GM18499 (cell line): ENCODE measurements at regions not wholly inside any gene's neighbourhood (a gene's known extent, or its start where the extent isn't known, plus 50 kb on each side); places are given as distances from the start of the nearest gene placed in this dataset.
A peak's percentile ranks its signal among the peaks of the same experiment; 100 is the strongest.

Experiments used
- ATAC-seq: cut with Tn5 transposase; IDR thresholded peaks from one replicate; pipeline ENCODE4 v1.9.1; 2021; ENCODE audit warnings: moderate number of reproducible peaks; ENCODE audit not compliant: insufficient read depth, unreplicated experiment

DNA sequence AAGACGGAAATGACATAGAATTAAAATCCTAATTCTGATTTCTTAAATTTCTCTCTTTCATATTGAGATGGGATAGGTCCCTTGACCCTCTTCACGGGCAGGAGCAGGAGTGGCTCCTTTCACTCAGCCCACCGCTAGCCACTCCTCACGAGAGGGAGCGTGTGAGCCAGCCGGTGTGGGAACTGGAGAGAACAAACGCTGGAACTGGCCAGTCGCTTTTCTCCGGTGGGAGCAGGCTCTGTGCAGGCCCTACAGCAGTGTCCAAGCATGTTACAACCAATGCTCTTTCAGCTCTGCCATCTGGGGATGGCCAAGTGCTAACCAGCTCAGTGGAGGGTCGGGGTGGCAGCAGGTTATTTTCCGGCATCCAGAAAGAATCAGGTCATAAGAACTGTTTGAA lies 815.5 kb upstream of the ADGRL4 start:
- ATAC-seq: no peak

DNA sequence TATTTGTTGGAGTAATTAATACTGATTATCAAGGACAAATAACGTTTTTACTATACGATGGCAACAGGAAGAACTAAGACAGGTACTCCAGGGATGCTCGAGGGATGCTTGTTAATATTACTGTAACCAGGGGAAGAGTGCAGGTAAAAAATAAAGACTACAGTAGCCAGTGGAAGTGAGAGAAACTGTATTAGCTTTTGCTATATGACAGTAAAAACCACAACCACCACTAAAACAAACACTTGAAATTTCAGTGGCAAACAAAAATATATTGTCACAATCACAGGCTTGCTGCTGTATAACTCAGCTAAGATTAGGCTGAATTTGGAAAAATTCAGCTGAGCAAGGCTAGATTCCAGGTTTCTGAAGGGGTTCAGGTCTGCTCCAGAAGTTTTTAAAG lies 812.6 kb upstream of the ADGRL4 start:
- no peak for ATAC-seq

GRCh38 chr1:79817031-79817560 lies 810.6 kb upstream of the ADGRL4 start:
- ATAC-seq: no peak

DNA sequence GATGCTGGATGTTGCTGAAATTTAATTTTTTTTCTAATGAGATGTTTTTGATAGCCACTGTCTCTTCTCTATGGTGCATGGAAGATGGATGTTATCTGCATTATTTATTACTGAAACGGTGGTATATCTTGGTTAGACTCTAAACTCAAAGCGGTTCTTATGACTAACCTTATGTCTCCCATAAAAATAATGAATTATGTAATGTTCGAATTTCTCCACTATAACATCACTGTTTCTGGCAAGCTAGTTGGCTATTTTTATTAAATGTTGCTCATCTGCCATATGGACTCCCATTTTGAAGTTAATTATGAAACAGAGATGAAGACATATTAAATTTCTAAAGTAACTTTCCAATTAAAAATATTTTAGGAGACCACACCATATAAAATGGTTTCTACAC lies 808.6 kb upstream of the ADGRL4 start:
- ATAC-seq: no peak

- ATAC-seq: no peak
Observed at GRCh38 chr1:79811173-79811572, 804.6 kb upstream of the ADGRL4 start.

- no peak for ATAC-seq
Observed at GRCh38 chr1:79808816-79809475, 802.4 kb upstream of the ADGRL4 start.

DNA sequence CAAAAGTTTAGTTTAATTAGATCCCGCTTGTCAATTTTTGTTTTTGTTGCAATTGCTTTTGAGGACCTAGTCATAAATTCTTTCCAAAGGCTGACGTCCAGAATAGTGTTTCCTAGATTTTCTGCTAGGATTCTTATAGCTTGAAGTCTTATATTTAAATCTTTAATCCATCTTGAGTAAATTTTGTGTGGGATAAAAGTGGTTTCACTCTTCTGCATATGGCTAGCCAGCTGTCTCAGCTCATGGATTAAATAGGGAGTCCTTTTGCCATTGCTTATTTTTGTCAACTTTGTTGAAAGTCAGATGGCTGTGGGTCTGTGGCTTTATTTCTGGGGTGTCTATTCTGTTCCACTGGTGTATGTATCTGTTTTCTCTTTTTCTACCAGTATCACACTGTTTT lies 801.3 kb upstream of the ADGRL4 start:
- ATAC-seq: no peak

GRCh38 chr1:79797487-79797886 lies 791.0 kb upstream of the ADGRL4 start:
- no peak for ATAC-seq

DNA sequence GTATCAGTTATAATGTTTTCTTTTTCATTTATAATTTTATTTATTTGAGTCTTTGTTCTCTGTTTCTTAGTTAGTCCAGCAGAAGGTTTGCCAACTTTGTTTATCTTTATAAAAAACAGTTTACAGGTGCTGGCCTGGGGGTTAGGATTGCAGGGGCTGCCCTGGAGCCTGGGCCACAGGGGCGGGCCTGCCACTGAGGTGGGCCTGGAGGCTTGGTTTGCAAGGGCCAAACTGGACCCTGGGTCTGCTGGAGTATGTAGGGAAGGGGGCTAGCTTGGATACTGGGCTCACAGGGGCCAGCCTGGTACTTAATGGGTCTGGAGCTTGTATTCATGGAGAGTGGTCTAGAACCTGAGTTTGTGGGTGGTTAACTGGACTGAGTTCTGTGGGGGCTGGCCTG lies 789.9 kb upstream of the ADGRL4 start:
- ATAC-seq: no peak

GRCh38 chr1:79792219-79792930 lies 785.8 kb upstream of the ADGRL4 start:
- no peak for ATAC-seq

GRCh38 chr1:79791488-79792218 lies 785.1 kb upstream of the ADGRL4 start:
- no peak for ATAC-seq

- ATAC-seq: no peak
Observed at GRCh38 chr1:79790950-79791349, 784.4 kb upstream of the ADGRL4 start.

DNA sequence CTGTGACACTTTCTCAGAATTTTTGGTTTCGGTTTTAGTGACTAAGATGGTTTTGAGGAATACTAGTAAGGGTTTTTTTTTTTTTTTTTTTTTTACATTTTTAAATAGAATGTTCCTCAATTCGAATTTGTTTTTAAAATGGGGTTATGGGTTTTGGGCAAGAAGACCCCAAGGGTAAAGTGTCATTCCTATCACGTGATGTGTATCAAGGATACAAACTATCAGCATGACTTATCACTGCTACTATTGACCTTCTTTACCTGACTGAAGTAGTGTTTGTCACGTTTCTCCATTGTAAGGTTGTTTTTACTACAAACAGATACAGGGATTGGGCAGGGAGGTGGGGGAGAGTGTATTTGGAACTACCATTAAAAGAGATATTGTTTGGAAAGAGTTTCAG lies 781.1 kb upstream of the ADGRL4 start:
- no peak for ATAC-seq

DNA sequence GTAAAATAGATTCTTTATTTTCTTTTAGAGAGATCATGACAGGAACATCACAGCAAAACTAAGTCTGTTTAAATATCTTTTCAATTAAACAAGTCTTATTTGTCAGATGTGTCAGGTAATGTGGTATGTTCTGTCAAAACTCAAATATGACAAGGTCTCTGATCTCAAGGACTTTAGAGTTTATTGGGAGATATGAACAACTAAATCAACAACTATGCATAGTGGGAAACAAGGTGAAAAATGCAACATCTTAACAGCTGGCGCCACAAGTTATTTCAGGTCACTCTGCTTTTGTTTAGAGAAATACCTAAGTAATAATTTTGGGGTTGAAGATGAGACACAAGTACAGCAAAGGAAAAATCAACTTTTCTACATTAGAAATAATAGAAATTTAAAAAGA lies 779.4 kb upstream of the ADGRL4 start:
- ATAC-seq: no peak

DNA sequence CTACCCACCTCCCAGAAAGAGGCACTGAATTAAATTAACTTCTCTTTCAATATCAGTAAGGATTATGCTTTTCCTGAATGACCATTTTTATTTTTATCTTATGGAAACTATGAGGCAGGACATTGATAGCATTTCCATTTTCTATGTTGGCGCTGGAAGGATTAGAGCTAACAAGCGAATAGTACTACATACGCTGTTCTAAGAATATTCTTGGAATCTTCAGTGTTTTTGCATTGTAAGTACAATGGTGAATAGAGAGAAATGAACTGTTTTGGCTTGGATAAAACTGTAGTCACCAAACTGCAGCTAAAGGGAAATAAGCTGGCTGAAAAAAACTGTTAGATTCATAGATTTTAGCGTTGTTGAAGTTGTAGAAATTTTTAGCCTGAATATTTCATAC lies 779.0 kb upstream of the ADGRL4 start:
- ATAC-seq: no peak

DNA sequence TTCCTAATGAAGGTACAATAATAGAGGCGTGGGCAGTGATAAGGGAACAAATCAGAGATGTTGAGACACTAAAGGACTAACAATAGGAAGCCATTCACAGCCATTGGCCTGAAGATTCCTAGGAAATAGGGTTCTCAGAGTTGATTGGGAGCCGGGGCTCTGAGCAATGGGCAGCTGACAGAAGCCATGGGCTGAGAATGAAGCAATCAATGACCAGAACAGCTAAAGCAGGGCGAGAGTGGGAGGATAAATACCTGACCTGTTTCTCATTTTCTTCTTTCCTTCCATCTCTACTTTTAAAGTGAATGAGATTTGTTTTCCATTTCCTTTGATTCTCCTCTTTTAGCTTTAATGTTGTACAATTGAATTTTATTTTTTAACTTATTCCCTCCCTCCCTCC lies 774.7 kb upstream of the ADGRL4 start:
- ATAC-seq: no peak

GRCh38 chr1:79777481-79778219 lies 771.1 kb upstream of the ADGRL4 start:
- peak; percentile 100 for ATAC-seq

DNA sequence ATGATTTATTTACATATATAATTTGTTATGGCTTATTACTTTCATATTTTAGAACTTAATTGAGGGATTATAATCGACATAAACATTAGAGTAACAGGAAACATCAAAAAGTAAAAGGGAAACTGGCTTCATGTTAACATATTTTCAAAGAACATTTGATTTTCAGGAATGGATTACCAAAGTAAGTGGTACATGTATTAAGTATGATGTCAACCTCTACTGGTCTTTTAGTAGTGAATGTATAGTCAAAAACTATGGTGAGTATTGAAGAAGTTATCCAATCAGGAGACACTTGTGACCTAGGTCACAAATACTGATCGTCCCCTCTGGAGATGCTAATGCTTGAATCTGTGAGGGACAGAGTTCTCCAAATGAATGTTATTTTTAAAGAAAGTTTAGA lies 768.9 kb upstream of the ADGRL4 start:
- ATAC-seq: no peak

- ATAC-seq: no peak
Observed at GRCh38 chr1:79773385-79773784, 766.9 kb upstream of the ADGRL4 start.

GRCh38 chr1:79762461-79762860 lies 755.9 kb upstream of the ADGRL4 start:
- no peak for ATAC-seq

- ATAC-seq: no peak
Observed at GRCh38 chr1:79760531-79760930, 754.0 kb upstream of the ADGRL4 start.
